GM18867 (cell line): ENCODE measurements at regions not wholly inside any gene's neighbourhood (a gene's known extent, or its start where the extent isn't known, plus 50 kb on each side); places are given as distances from the start of the nearest gene placed in this dataset.

Source experiments
- ATAC-seq: cut with Tn5 transposase; IDR thresholded peaks from one replicate; pipeline ENCODE4 v1.9.1; 2021; ENCODE audit warnings: mild to moderate bottlenecking, moderate library complexity; ENCODE audit not compliant: unreplicated experiment

- ATAC-seq = no peak
Observed at GRCh38 chr2:20150110-20150706, 74.7 kb downstream of the SDC1 start.

- no peak for ATAC-seq
Observed at GRCh38 chr2:20149703-20150030, 75.3 kb downstream of the SDC1 start.

GRCh38 chr2:20148923-20149702 is 75.8 kb downstream of the SDC1 start:
- no peak for ATAC-seq

GRCh38 chr2:20148426-20148922 is 76.5 kb downstream of the SDC1 start:
- ATAC-seq = no peak

- no peak for ATAC-seq
Observed at GRCh38 chr2:20147351-20147750, 77.6 kb downstream of the SDC1 start.

GRCh38 chr2:20146401-20146800 is 78.5 kb downstream of the SDC1 start:
- ATAC-seq = no peak

- peak; percentile 76 for ATAC-seq
Observed at GRCh38 chr2:20145497-20146193, 79.3 kb downstream of the SDC1 start.

- ATAC-seq = no peak
Observed at GRCh38 chr2:20144861-20145260, 80.1 kb downstream of the SDC1 start.

- no peak for ATAC-seq
Observed at GRCh38 chr2:20144196-20144595, 80.7 kb downstream of the SDC1 start.

- no peak for ATAC-seq
Observed at GRCh38 chr2:20143263-20143662, 81.7 kb downstream of the SDC1 start.

- no peak for ATAC-seq
Observed at GRCh38 chr2:20141806-20142205, 83.1 kb downstream of the SDC1 start.

GRCh38 chr2:20141056-20141762 is 83.7 kb downstream of the SDC1 start:
- ATAC-seq = no peak

GRCh38 chr2:20140321-20141055 is 84.4 kb downstream of the SDC1 start:
- ATAC-seq = no peak

- no peak for ATAC-seq
Observed at GRCh38 chr2:20139407-20140172, 85.3 kb downstream of the SDC1 start.

- ATAC-seq = no peak
Observed at GRCh38 chr2:20138696-20139095, 86.2 kb downstream of the SDC1 start.

GRCh38 chr2:20137884-20138283 is 86.5 kb upstream of the LAPTM4A start:
- ATAC-seq = no peak

- ATAC-seq = no peak
Observed at GRCh38 chr2:20137131-20137571, 85.7 kb upstream of the LAPTM4A start.

GRCh38 chr2:20136149-20136548 is 84.7 kb upstream of the LAPTM4A start:
- no peak for ATAC-seq

GRCh38 chr2:20135631-20136050 is 84.2 kb upstream of the LAPTM4A start:
- peak; percentile 95 for ATAC-seq
